H7 (cell line): ENCODE measurements at regions not wholly inside any gene's neighbourhood (a gene's known extent, or its start where the extent isn't known, plus 50 kb on each side); places are given as distances from the start of the nearest gene placed in this dataset.
"Not testable (repeated sequence)": the region's sequence is repeated elsewhere in the genome, so short reads cannot be mapped to it uniquely, and the experiment has no call there.

ENCODE experiments used
- DNase-seq: peaks from one replicate; pipeline ENCODE4 v3.0.0; 2012
- H3K27me3 ChIP-seq: 2 replicates; pipeline ENCODE4 v1.6.0; 2011; ENCODE audit warnings: mild to moderate bottlenecking, low read length; ENCODE audit not compliant: control insufficient read depth, insufficient read depth
- H3K36me3 ChIP-seq: replicated peaks from 2 replicates; pipeline ENCODE4 v1.5.1; 2011; ENCODE audit warnings: low read length; ENCODE audit not compliant: control insufficient read depth, insufficient read depth
- H3K4me3 ChIP-seq: 2 replicates; pipeline ENCODE4 v1.5.1; 2011; ENCODE audit warnings: low read depth, mild to moderate bottlenecking, control low read depth, low read length, moderate library complexity; ENCODE audit not compliant: insufficient read depth

DNA sequence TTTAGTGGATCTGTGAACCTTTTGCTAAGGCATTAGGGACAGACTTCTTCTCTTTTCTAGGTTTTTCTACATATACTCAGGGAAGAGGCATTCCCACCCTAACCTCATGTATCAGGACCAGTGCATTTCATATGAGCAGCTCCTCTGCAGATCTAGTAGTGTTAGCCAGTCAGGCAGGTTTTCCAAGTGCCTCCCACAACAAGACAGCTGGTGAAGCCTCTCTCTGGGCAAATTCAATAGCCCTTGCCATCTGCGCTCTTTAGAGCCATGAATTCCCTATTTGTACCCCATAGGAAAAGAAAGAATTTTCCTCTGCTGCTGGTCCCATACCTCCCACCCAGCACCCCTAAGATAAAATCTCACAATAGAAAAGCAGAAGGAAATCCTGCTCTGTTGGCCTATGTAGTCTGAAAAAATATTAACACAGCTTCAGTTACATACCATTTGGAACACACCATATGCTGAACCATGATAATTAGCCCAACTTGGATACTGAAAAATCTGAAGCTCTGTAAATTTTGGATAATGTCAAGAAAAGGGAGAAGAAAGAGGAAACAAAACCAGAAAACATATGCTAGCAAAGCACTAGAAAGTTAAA lies 1354.6 kb upstream of the NRXN1 start:
- Histone ChIP-seq H3K27me3 (no peaks in the 10 kb centered on the region), H3K36me3 (no peaks in the 10 kb centered on the region), H3K4me3 (no peak overlapping the region)
- no peak for DNase-seq

GRCh38 chr2:52383541-52383940 lies 1351.6 kb upstream of the NRXN1 start:
- H3K36me3 ChIP-seq = no peaks in the 10 kb centered on the region
- H3K27me3 ChIP-seq = no peaks in the 10 kb centered on the region
- H3K4me3 ChIP-seq = no peak overlapping the region
- no peak for DNase-seq

GRCh38 chr2:52369178-52369577 lies 1337.2 kb upstream of the NRXN1 start:
- no peaks in the 10 kb centered on the region for H3K27me3 ChIP-seq
- no peak for DNase-seq
- no peak overlapping the region for H3K4me3 ChIP-seq
- H3K36me3 ChIP-seq = no peaks in the 10 kb centered on the region

DNA sequence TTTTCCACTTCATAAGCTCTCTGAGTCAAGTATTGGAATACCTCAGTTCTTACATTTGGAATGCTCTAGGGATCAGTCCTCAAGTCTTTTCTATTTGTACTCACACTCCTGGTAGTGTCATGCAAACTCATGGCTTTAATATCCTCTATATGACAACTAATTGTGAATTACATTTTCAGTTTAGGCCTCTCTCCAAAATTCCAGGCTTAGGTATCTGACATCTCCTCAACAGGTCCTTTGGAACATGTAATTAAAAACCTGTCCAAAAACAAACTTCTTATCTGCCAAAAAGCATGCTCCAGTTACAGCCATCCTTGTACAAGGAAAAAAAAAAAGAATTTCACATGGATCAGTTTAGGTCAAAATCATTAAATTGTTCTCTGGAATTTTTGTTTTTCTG lies 1336.2 kb upstream of the NRXN1 start:
- H3K27me3 ChIP-seq = no peaks in the 10 kb centered on the region
- no peaks in the 10 kb centered on the region for H3K36me3 ChIP-seq
- no peak for DNase-seq
- no peak overlapping the region for H3K4me3 ChIP-seq

DNA sequence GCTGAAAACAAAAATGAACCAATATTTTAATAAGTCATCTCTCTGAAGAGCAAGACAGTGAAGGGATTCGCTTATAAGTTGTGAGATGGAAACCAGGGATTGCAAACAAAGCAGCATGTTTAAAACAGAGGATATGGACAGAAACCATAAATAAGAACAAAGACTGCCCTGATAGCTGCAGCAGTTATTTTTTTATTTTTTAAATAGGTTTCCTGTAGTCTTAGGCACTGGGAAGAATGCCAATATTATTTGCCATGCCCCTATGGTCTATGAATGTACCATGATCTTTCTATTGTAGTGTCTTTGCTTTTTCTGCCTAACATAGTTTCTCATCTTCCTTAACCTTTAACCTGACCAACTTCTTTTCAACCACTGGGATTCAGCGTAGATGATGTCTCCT lies 1334.0 kb upstream of the NRXN1 start:
- DNase-seq = no peak
- H3K27me3 ChIP-seq = no peaks in the 10 kb centered on the region
- no peaks in the 10 kb centered on the region for H3K36me3 ChIP-seq
- no peak overlapping the region for H3K4me3 ChIP-seq

DNA sequence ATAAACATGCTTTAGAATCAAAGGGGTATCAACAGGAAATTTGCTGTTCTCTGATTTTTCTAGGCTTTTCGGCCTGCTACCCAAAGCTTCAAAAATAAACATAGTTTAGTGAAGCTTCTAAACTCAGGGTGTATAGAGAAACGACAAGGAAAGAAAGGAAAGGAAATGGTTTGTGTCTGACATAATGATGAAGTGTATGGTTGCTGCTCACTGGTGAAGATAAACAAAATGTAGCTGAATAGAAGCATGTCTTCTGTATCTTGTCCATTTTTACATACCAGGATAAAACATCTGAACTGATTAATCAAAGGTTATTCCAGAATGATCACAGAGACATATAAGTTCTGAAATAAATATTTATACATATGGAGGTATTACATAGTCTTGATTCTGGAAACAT lies 1324.6 kb upstream of the NRXN1 start:
- DNase-seq = no peak
- no peak overlapping the region for H3K4me3 ChIP-seq
- H3K36me3 ChIP-seq = no peaks in the 10 kb centered on the region
- H3K27me3 ChIP-seq = no peaks in the 10 kb centered on the region

DNA sequence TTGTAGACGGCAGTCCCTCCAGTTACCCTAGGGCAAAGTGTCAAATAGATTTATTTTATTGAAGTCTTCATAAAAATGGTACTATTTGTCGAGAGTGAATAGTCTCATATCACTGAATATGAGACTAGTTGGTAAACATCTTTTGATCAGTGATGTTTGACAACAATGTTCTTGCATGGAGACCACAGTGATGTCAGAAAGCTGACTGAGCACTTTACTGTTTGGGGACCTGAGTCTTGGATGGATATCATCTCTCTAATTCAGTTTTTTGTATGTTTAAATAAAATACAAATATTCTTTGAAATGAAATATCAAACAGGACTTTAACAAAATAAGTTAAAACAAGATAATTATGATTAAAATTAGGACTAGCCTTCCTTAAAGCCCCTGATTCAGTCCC lies 1315.4 kb upstream of the NRXN1 start:
- H3K4me3 ChIP-seq = no peak overlapping the region
- no peak for DNase-seq
- no peaks in the 10 kb centered on the region for H3K27me3 ChIP-seq

GRCh38 chr2:52345676-52346075 lies 1313.7 kb upstream of the NRXN1 start:
- DNase-seq = no peak
- no peak overlapping the region for H3K4me3 ChIP-seq
- no peaks in the 10 kb centered on the region for H3K27me3 ChIP-seq
- H3K36me3 ChIP-seq = no peaks in the 10 kb centered on the region

More for the DNA sequence above, 1315.4 kb upstream of the NRXN1 start:
- H3K36me3 ChIP-seq = no peaks in the 10 kb centered on the region

DNA sequence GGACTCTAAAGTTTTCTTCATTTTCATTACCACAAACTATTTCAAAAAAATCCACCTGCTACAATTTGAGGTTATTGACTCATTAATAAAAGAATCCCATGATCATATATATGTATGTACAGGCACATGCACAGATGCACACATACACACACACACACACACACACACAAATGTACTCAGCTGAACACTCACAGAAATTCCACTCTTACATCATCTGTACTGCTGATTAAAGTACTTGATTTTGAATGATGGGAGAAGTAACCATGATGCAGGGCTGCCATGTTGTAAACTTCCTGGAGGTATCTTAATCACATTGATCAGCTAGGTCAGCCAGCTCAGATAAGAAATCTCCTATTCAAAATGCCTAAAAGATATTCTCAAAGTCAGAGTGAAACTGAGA lies 1313.2 kb upstream of the NRXN1 start:
- Histone ChIP-seq H3K27me3 (no peaks in the 10 kb centered on the region), H3K36me3 (no peaks in the 10 kb centered on the region), H3K4me3 (no peak overlapping the region)
- DNase-seq = no peak

DNA sequence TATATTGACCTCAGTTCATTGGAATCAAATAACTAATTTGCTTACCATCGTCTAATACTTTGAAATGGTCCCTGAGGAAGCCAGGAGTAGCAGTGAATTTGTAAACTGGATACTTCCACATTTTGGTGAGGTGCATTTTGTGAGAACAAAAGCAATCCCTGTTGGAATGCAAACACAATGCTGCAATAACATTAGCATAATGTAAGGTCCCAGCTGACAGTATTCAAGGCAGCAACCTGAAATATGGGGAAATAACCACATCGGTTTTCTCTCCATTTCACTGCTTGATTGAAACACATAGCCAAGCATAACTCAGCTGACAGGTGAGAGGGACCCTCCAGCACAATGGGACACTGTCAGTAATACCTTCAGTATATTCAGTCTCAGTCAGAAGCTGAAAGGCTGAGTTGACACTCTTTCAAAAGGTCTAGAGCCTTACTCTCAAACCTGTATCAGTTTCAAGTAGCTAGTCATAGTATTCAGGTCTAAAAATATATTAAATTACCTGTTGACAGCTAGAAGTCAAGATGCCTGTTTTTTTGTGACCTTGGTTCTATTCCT lies 1311.9 kb upstream of the NRXN1 start:
- H3K4me3 ChIP-seq = no peak overlapping the region
- H3K36me3 ChIP-seq = no peaks in the 10 kb centered on the region
- no peak for DNase-seq
- H3K27me3 ChIP-seq = no peaks in the 10 kb centered on the region

GRCh38 chr2:52343010-52343409 lies 1311.1 kb upstream of the NRXN1 start:
- Histone ChIP-seq H3K27me3 (no peaks in the 10 kb centered on the region), H3K4me3 (no peak overlapping the region), H3K36me3 (no peaks in the 10 kb centered on the region)
- DNase-seq = no peak

GRCh38 chr2:52342458-52342857 lies 1310.5 kb upstream of the NRXN1 start:
- DNase-seq = no peak
- H3K4me3 ChIP-seq = no peak overlapping the region
- H3K36me3 ChIP-seq = no peaks in the 10 kb centered on the region
- H3K27me3 ChIP-seq = no peaks in the 10 kb centered on the region

- DNase-seq = no peak
- H3K27me3 ChIP-seq = no peaks in the 10 kb centered on the region
- H3K36me3 ChIP-seq = no peaks in the 10 kb centered on the region
- H3K4me3 ChIP-seq = no peak overlapping the region
Measured at GRCh38 chr2:52341732-52342131, 1309.8 kb upstream of the NRXN1 start.

DNA sequence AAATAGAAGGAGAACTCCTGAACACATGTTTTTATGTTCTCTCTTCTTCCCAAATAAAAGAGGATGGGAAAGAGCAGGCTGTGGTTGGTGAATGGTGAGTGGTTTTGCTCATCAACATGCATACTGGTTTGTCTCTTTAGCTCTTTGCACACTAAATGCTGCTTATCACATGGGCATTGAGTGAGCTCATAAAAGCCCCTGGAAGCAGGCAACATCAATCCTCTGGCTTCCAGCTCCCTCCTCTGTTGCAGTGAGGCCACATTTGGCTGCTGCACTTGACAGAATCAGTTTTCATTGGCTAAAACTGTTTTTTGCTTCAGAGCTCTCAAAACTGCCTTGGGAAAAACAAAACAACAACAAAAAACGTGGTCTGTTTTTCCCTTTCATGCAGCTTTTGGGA lies 1308.2 kb upstream of the NRXN1 start:
- Histone ChIP-seq H3K27me3 (no peaks in the 10 kb centered on the region), H3K36me3 (no peaks in the 10 kb centered on the region), H3K4me3 (no peak overlapping the region)
- no peak for DNase-seq

- H3K27me3 ChIP-seq, H3K36me3 ChIP-seq, DNase-seq, H3K4me3 ChIP-seq: not testable (repeated sequence)
Measured at GRCh38 chr2:52337786-52338185, 1305.9 kb upstream of the NRXN1 start.

DNA sequence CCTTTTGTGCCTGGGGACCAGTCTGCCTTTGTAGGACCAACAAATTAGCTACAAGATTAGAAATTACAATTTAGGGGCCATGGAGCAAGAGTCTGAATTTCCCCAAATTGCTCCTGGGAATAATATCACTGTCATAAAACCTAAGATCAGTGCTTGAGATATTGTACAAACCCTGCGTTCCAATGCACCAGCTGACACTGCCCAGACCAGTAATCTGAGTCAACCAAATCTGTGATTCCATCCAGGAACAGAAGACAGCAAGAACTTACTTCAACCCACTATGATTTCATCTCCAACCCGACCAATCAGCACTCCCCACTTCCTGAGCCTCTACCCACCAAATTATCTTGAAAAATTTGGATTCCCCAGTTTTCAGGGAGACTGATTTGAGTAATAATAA lies 1305.0 kb upstream of the NRXN1 start:
- H3K4me3 ChIP-seq = no peak overlapping the region
- no peak for DNase-seq
- H3K36me3 ChIP-seq = no peaks in the 10 kb centered on the region
- no peaks in the 10 kb centered on the region for H3K27me3 ChIP-seq
